GM06990 (cell line): ENCODE measurements at regions not wholly inside any gene's neighbourhood (a gene's known extent, or its start where the extent isn't known, plus 50 kb on each side); places are given as distances from the start of the nearest gene placed in this dataset.

ENCODE experiments used
- DNase-seq: peaks from one replicate; pipeline ENCODE4 v3.0.0-alpha.2; 2011; ENCODE audit not compliant: insufficient read length; ENCODE audit errors: extremely low read depth
- H3K27me3 ChIP-seq: replicated peaks from 2 replicates; pipeline ENCODE4 v1.6.0; 2011; ENCODE audit warnings: low read length; ENCODE audit not compliant: control insufficient read depth, insufficient read depth
- H3K36me3 ChIP-seq: 2 replicates; pipeline ENCODE4 v1.5.1; 2011; ENCODE audit warnings: low read length; ENCODE audit not compliant: control insufficient read depth, insufficient read depth
- H3K4me3 ChIP-seq: replicated peaks from 2 replicates; pipeline ENCODE4 v1.5.1; 2011; ENCODE audit warnings: low read depth, mild to moderate bottlenecking, control low read depth, low read length
- CTCF ChIP-seq: IDR thresholded peaks from 2 replicates; pipeline ENCODE4 v1.5.1; 2011; ENCODE audit warnings: low read length, control low read depth, mild to moderate bottlenecking, inconsistent platforms; ENCODE audit not compliant: insufficient read depth, poor library complexity, severe bottlenecking

- no peak for DNase-seq
- no peak for TF ChIP-seq CTCF
- no peak overlapping the region for H3K4me3 ChIP-seq
- no peaks in the 10 kb centered on the region for H3K36me3 ChIP-seq
- no peaks in the 10 kb centered on the region for H3K27me3 ChIP-seq
These were observed 87.6 kb upstream of the ADCY1 start for GRCh38 chr7:45486575-45486974.

GRCh38 chr7:45494885-45495284 lies 79.3 kb upstream of the ADCY1 start:
- Histone ChIP-seq H3K4me3 (no peak overlapping the region), H3K27me3 (no peaks in the 10 kb centered on the region), H3K36me3 (no peaks in the 10 kb centered on the region)
- TF ChIP-seq CTCF = no peak
- no peak for DNase-seq

- TF ChIP-seq CTCF = no peak
- H3K27me3 ChIP-seq = no peaks in the 10 kb centered on the region
- H3K36me3 ChIP-seq = no peaks in the 10 kb centered on the region
- no peak for DNase-seq
- H3K4me3 ChIP-seq = no peak overlapping the region
These were observed 78.5 kb upstream of the ADCY1 start for GRCh38 chr7:45495618-45496017.

- no peak overlapping the region for H3K4me3 ChIP-seq
- no peak for TF ChIP-seq CTCF
- H3K27me3 ChIP-seq = no peaks in the 10 kb centered on the region
- H3K36me3 ChIP-seq = no peaks in the 10 kb centered on the region
- DNase-seq = no peak
These were observed 73.9 kb upstream of the ADCY1 start for GRCh38 chr7:45500257-45500656.

- TF ChIP-seq CTCF = no peak
- no peak for DNase-seq
- Histone ChIP-seq H3K36me3 (no peaks in the 10 kb centered on the region), H3K27me3 (no peaks in the 10 kb centered on the region), H3K4me3 (no peak overlapping the region)
These were observed 72.4 kb upstream of the ADCY1 start for GRCh38 chr7:45501791-45502190.

GRCh38 chr7:45506059-45506458 lies 68.1 kb upstream of the ADCY1 start:
- Histone ChIP-seq H3K27me3 (no peaks in the 10 kb centered on the region), H3K36me3 (no peaks in the 10 kb centered on the region), H3K4me3 (no peak overlapping the region)
- TF ChIP-seq CTCF = no peak
- DNase-seq = no peak
